ENCODE measurements at regions not wholly inside any gene's neighbourhood (a gene's known extent, or its start where the extent isn't known, plus 50 kb on each side); places are given as distances from the start of the nearest gene placed in this dataset.

DNA sequence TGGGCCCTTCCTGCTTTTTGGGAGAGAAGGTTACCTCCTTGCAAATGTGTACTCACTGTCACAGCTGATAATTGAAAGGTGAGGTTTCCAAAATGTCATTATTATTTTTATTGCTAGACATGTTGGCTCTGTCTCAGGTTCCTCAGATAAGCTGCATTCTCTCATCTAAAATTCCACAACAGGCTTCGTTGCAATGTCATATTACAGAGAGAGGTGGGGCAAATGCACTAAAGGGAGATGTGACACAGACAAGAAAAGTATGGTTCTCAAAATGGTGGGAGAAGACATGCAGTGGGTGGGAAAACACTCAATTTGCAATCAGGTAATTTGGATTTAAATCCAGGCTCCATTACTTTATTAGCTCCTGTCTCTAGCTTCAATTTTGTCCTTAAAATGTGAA is 256.4 kb upstream of the POU3F2 start:
- no peak for DNase-seq

DNA sequence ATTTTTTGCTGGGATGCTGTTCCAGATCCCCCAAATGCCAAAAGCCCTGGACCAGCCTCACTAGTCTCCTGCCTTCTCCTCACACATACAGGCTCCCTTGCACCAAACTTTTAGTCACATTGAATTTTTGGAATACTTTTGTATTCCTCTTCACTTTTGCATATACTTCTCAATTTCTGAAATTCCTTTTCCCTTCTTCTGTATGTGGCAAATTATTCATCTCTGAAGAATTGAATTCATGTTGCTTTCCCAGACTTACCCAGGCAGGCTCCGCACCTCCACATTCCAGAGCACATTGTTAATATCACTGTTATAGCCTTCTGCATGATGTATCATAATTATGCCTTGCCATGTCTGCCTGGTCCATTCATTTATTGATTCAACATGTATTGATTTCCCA is 255.3 kb upstream of the POU3F2 start:
- DNase-seq, result no peak

DNA sequence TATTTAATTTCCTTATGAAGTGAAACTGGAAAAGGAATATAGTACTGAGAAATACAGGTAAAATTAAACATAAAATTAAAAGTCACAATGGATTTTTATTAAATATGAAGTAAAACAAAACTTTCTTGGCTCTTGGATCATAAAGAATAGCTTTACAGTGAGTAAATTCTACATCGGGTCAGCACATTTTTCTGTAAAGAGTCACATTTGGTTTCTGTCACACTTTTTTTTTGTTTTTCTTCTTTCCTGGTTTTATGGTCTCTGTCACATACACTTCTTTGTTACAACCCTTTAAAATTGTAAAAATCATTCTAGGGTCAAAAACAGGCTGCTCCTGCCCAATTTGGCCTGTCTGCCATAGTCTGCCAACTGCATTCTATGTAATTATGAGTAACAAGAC is 254.4 kb upstream of the POU3F2 start:
- DNase-seq, result no peak

DNA sequence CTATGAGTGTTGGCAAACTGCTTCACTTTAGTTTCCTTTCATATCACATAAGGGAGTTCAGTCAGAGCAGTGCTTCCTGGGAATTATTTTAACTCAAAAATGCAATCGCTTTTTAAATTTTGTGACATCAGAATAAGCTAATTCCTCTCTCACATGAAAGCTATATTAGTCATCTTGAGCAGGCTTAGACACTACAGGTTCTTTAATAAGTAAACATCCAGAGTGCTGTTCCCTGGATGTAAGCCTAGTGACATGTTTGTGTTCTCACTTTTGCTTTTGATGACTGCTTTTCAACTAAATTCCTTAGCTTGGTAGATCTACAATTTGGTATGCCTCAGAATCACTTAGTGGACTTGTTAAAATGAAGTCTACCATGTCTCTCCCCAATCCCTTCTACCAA is 252.7 kb upstream of the POU3F2 start:
- DNase-seq, result no peak

DNA sequence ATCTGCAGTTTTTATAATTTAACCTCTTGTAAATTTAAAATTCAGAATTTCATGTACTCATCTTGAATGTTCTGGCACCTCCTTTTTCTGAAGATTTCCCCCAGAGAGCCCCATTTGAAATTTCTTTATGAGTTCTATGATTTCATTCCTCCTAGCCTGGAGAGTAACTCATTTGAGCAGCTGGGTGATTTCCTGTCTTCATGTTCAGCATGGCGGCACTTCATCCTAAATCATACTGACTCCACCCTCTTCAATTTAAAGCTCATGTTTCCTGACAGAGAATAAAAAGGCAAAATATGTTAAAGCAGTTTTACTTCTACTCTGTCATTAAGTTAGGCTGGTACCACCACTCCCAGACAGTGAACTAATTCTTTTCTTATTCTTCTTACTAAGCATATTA is 250.9 kb upstream of the POU3F2 start:
- no peak for DNase-seq

DNA sequence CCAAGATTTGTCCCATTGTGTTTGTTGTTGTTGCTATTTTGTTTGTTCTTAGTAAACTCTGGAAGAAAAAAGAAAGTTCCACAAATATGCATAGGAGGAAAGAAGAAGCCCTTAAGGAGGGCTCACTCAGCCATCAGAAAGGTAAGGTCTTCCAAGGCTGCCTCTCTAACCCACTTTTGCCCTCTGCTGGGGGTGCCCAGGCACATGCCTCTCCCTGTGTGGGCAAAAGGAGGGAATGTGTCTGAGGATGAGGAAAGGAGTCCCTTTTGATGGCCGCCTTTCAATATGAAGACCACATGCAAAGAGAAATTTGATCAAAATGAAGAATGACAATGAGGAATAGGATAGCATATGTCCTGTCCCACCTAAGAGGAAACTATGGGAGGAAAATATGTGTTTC is 248.2 kb upstream of the POU3F2 start:
- no peak for DNase-seq

DNA sequence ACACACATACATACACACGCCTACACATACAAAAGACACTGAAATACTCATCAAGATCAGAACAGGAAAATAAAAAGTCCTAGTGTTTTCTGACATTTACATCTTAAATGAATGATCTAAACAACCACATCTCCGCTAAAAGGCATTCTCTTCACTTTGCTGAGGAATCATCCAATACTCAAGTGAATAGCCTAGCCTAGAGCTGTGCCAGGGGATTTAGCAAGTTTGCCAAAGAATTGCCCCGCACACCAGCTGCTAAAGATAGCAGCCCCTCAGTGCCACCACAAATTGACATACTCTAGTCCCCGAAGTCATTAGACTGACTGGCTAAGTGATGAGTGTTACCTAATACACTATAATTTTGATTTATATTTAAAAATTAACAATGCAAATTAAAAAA is 246.8 kb upstream of the POU3F2 start:
- DNase-seq, result no peak

DNA sequence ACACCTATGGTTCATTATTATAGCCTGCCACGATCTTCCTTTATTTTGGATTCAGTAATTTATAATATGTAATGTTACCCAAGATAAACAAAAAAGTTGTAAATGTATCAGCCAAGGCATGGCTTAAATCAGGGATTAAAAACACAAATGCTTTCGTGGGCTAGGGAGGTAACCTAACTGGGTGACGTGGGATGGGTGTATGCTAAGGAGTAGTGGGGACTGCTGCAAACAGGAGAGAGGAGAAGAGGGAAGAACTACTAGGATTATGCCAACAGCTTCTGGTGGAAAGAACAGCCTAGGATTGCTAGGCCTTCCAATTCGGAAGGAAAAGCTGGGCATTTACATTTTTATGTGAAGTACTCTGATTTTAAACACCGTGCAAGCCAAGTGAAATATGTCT is 244.8 kb upstream of the POU3F2 start:
- no peak for DNase-seq

DNA sequence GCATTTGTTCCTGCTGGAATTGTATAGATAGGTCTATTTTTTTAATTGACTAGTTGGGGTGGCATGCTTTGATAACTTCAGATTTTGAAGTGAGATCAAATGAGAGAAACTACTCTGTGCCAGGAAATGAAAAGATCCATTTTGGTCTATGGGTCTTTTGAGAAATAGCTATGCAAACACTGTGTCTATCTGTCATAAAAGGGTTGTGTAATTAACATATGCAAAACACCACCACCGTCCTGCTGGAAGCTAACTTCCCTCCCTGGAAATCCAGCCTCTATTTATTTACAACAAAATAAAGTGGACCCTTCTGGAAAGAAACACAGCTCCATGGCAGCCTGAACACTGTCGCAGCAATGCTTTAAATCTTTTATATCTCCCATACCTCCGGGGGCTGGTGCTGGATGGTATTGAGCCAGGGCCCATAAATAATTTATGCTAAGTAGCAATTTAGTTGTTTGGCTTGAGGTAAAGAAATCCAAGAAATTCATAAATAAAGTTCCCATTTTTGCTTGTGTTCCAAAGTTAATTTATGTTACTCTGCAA is 244.2 kb upstream of the POU3F2 start:
- no peak for DNase-seq

DNA sequence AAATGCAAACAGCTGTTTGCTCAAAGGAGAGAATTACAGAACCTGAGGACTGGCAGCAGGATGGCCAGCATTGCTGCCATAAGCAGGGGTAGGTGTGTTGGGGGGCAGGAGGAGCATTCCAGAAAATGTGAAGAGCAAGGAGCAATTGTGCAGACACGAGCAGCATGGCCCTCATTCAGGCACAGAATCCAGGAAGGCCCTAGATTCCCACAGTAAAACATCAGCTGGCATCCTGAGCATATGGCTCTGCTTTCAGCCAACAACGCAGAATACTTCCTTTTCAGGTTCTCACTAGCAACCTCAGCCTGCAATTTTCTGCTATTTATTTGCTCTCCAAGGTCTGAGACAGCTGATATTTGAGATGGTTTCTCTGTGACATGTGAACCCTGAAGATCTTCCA is 243.4 kb upstream of the POU3F2 start:
- no peak for DNase-seq

DNA sequence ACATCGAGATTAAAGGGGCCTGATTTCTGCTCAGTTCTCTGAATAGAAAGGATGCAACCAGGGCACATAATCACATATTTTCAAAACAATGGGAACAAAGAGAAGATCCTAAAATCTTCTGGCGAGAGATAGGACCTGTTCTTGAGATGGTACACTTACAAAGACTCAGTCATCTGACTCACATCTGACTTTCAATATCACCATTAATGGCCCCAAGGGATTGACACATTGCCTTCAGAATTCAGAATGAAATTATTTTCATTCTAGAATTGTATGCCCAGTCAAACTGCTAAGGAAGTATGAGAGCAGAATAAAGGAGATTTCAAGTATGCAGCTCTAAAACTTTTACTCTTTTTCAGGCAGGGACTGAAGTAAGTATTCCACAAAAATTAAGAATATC is 240.7 kb upstream of the POU3F2 start:
- DNase-seq, result no peak

DNA sequence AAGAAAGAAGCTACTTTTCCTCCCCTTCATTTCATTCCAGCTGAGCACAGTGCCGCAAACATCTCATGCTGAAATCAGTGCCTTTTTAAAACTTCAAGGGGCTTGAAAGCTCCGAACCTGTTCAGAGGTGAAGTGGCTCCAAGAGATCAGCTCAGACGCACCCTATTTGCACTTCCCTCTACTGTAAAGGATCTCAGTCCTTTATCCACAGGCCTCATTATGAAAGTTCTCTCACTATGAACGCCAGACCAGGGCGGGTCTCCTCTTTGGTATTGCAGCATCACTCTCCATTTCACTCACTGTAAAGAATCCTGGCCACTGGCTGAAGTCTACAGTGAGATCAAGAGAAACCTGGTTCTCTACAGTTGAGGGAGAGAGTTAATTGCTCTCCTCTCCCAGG is 232.7 kb upstream of the POU3F2 start:
- no peak for DNase-seq

DNA sequence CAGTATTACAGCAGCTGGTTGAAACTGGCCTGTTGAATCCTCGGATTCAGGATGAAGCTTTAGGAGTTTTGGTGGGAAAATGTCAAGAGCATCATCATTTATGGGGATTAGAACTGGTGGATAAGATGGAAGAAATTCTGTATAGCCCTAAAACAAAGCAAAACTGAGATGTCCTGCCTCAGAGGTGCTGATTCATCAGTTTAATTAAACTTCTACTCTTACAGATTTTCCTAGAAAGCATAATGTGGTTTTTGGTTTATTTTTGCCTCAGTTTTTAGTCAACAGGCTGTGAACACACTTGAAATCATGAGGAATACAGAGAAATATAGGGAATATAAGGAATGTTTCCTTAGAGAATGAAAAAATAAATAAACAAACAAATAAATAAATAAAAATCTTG is 228.7 kb upstream of the POU3F2 start:
- no peak for DNase-seq

DNA sequence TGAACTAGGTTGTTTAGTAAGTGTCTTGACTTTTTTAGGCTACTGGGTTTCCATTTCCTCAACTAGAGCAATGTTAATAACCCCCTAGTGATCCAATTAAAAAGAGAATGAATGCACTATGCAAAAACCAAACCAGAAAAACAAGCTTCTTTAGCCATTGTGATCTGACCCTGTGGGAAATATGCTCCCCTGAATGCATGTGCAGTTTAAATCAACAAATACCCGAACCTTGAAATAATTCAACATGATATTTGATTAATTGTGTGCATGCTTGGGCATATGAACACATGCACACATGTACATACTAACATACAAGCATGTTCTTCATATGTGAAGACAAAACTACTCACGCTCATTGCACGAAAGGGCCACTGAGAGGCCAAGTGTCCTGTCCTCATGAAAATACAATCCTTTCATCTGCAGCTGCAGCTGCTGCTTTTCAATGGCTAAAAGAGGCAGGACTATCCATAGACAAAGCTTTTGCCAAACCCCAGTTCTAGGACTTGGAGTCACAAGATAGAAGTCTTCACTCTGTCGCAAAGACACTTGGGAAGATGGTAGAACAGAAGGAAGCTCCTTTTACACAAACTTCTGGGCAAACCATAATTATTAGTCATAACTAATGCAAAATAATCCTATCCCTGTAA is 207.1 kb upstream of the POU3F2 start:
- no peak for DNase-seq

DNA sequence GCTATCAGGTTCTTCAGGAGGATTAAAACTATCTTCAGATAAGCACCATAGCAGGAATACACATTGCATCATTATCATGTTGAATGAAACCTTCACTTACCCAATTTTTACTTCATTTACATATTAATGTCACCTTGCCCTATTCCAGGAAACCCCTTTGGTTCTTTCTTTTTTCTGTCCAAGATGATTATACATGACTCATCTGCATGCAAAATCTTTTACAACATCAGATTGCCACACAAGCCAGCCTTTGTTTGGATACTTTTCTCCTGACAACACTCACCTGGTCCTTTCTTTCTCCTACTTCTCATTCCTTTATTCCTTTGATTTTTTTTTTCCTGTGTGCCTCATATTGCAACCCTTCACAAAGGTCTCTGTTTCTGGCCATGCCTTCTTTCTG is 200.5 kb upstream of the POU3F2 start:
- DNase-seq, result no peak

DNA sequence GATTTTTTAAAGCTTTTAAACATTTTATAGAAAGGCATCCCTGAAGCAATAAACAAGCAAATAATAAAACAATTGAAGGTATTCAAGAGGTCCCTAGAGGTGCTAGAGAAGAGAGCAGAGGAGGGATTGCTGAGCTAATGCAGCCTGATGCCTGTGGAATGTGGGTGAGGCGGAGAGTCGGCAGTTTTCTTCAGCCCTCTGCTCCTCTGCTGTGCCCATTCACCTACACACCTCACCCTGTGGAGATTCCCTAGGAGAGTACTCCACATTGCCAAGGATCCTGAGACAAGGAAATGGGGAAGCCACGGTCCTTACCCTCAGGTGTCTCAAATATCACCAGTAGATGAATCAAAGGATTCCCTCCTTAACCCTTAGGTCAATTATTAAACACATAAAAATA is 199.8 kb upstream of the POU3F2 start:
- no peak for DNase-seq

DNA sequence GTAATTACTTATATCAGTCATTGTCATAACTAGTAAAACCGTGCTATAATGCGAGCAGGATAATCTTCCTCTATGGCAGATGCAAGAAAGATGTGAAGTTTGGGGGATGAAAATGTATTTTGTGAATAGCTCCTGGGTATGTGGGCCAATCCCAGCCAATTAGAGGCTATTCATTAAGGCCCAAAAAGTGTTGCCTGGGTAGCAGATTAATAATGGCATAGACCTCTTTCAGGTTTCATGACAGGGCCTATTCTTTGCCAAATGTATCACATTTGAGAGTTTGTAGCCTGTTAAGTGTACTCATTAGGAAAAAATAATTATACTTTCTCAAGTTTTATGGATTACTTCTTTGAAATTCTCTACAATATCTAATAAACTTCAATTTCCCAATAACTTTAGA is 199.2 kb upstream of the POU3F2 start:
- DNase-seq, result no peak

DNA sequence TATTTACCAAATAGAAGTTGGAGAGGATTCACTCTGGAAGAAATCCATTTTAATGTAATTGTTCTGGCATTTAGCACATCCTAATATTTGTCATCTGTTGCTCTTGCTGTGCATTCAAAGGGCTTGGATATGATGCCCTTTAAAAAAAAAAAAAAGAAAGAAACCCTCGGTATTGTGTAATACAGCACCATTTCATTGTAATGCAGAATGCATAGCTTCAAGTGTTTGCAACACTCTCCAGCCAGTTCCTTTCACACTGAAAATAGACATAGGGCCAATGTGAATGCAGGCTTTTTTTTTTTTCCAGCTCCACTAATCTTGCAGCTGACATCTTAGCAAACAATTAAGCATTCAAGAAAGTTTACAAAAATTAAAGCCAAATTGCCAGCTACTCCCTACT is 197.4 kb upstream of the POU3F2 start:
- DNase-seq, result no peak

DNA sequence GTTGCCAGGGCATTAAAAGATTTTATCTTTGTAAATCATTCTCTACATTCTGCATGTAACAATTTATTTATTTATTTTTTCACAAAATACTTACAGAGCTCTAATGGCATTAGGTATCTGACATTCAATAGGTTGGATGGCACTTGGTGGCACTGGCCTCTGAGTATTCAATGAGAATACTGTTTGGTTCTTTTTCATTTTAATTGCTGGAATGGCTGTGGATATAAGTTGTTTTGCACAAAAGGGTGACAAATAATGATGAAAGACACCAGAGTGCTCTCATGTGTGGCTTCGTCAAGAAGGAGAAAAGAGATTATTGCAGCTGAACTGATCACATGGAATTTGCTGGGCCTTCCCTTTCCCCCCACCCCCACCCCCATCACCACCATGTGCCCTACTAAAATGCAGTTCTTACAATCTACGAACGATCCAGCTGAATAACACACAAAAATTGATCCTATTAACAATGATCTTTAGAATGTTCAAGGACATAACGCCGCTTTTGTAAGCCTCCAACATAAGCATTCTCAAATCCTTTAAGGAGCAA is 195.2 kb upstream of the POU3F2 start:
- DNase-seq, result no peak

DNA sequence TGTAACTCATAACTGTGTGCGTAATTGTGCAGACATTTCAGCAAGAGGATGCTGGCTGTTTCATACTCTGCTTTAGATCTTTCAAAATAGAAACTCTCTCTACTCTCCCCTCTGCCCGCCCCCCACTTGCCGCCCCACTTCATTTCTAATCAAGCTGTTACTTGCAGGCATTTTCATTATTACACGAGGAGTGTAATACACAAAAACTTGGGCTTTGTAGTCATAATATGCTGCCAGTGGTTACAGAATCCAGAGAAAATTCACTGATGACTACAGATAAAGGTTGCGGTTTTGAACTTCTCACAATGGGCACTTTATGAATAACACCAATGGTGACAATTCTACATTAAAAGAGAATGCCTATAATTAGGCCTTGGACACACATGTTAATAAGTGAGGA is 194.0 kb upstream of the POU3F2 start:
- DNase-seq, result no peak

DNA sequence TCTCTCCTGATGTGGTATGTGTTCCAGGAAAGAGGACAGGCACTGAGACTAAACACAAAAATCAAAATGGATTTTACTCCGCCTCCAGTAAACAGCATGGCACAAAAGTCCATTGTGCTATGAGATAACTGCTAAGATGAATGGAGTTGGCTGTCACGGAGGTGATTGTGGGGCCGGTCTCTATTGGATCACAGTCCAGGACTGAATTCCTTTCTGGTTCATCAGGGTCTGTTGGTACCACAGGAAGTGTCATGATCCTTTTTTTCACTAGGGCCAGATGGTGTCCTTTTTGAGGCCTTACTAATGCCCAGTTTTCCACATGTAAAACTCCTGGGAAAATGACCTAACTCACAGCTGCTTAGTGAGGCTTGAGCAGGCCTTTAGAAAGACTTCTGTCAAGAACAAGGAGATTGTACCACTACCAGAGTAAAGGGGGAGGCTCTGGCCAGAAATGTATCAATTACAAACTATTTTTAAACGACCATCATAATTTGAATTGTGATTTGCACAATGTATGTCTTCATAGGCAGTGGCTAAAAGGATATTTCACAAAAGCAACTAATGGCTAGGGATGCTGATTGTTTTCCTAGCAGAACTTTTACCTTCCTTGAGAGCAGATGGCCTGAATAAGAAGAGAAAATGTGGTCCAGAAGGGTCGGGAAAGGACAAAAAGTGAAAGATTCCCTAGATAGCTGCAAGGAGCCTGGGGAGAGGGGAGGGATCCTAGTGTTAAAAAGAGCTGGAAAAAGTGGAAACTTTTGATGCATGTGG is 192.2 kb upstream of the POU3F2 start:
- DNase-seq, result no peak

DNA sequence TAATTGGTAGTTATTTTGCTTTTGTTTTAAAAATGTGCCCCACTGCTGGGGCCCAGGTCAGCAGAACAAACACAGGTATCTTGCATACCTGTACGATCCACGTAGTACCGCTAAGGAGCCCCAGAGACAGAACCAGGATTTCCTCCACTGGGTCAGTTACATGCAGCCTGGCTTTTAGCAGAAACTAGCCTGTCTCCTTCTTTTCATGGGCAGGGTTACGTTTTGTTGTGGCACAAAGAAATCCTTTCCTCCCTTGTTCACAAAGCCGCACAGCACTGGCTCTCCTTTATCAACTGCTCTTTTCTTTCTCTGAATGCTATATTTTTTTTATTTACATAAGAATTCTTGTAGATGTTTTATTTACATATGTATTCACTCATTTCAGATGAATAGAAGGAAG is 190.3 kb upstream of the POU3F2 start:
- DNase-seq, result no peak

DNA sequence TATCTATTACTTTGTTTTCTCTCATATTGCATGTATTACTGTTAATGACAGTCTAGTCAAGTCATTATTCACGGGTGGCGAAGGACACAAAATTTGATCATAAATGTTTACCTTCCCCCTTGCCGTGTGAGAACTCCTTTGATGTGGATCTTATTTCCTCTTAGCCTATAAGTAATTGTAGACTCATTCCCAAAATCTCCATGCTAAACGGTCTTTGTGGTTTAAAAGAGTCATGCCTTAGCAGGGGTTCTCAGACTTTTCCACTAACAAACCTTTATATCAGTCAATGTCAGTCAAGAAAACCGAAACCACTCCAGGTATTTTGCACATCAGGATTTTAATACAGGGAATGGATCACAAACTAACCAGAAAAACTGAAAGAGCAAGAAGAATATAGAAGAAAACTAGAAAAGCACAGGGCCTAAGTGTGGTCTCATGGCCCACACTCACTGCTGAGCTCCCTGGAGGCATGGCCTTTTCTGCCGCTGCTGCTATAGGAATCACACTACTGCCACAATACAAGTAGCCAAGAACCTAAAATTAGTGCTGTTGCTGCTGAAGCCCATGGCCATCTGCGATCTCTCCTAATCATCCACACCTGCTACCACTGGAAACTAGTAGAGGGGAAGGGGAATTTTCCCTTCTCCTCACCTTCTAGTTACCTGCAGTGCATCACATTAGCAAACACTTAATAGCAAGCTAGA is 186.0 kb upstream of the POU3F2 start:
- no peak for DNase-seq

DNA sequence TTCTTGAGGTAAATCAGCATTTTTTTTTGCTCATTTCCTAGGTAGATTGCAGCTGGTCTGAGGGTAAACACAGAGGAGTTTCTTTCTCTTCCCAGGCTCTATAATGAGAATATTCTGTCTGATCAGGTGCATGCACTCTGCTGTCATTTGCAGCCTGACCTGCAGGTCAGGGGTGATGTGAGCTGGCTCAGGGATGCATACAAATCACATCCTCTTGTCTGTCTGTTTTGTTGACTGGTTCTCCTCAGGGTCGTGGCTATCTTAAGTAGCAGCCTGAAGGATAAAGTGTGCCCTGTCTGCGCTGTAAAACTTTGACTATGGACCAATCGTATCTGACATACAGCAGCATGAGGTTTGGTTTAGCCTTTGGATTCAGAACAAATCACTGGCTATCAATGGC is 183.4 kb upstream of the POU3F2 start:
- DNase-seq, result no peak

Measured in stimulated activated CD4-positive, alpha-beta T cell treated with anti-CD3 and anti-CD28 coated beads, Interleukin-2, amount 100 ng/mL, for 48 hours (primary cell).